Kidney (tissue), 13 donors: ENCODE measurements at regions not wholly inside any gene's neighbourhood (a gene's known extent, or its start where the extent isn't known, plus 50 kb on each side); places are given as distances from the start of the nearest gene placed in this dataset.

Experiments used
- DNase-seq, 5 donors: peaks; one replicate each; pipeline ENCODE4 v3.0.0-alpha.2; 2013 to 2020
- FAIRE-seq: peaks from 2 replicates; lab custom pipeline; 2012; peaks lifted over from hg19 to GRCh38; lab: Jason Lieb, UNC
- H3K27ac ChIP-seq, 2 donors: one replicate each; pipeline ENCODE4 v1.7.0; 2013; ENCODE audit warnings: low read depth in 2 of 2, low read length in 2 of 2, inconsistent platforms in 1 of 2
- H3K27me3 ChIP-seq: one replicate; pipeline ENCODE4 v1.7.1; 2013; ENCODE audit warnings: low read length, inconsistent platforms; ENCODE audit not compliant: control insufficient read depth, insufficient read depth
- H3K36me3 ChIP-seq, 3 donors: one replicate each; pipeline versions ENCODE4 v1.7.0 to v1.7.1; 2013; ENCODE audit warnings: low read length in 3 of 3, control low read depth in 1 of 3, inconsistent platforms in 1 of 3; ENCODE audit not compliant: insufficient read depth in 3 of 3, control insufficient read depth in 2 of 3
- H3K4me1 ChIP-seq, 3 donors: one replicate each; pipeline versions ENCODE4 v1.7.0 to v1.7.1; 2013; ENCODE audit warnings: low read length in 3 of 3, inconsistent platforms in 1 of 3, low read depth in 1 of 3; ENCODE audit not compliant: control insufficient read depth in 2 of 3, insufficient read depth in 2 of 3
- H3K4me3 ChIP-seq, 3 donors: one replicate each; pipeline versions ENCODE4 v1.7.0 to v1.8.1; 2013; ENCODE audit warnings: low read length in 3 of 3, control low read depth in 1 of 3, inconsistent platforms in 1 of 3
- H3K9ac ChIP-seq, 3 donors: one replicate each; pipeline versions ENCODE4 v1.7.0 to v1.7.1; 2013; ENCODE audit warnings: low read length in 3 of 3, control low read depth in 1 of 3, inconsistent platforms in 1 of 3
- H3K9me3 ChIP-seq, 3 donors: one replicate each; pipeline versions ENCODE4 v1.7.0 to v1.7.1; 2013; ENCODE audit warnings: low read length in 3 of 3, control low read depth in 1 of 3, inconsistent platforms in 1 of 3; ENCODE audit not compliant: control insufficient read depth in 2 of 3, insufficient read depth in 1 of 3
- intact Hi-C: fragments of 100-400 bp; cut with DNase I; formaldehyde crosslinking; loops from one replicate; pipeline ENCODE4 v1.11.1; 2022
- TF ChIP-seq, protein P1 (sequence below): IDR thresholded peaks from 3 replicates; pipeline ENCODE4 v1.5.1; 2012; ENCODE audit warnings: mild to moderate bottlenecking, moderate library complexity, borderline replicate concordance; ENCODE audit not compliant: insufficient read depth; ENCODE audit errors: extremely low read depth
- donor health status: control.
- donor health status: control.
- donor health status: control.
- donor health status: control.
- donor health status: control.
- donor health status: DM: yes; HTN: yes; CAD: no.
- donor health status: Normal renal cell carcinoma (clear cell type).

DNA sequence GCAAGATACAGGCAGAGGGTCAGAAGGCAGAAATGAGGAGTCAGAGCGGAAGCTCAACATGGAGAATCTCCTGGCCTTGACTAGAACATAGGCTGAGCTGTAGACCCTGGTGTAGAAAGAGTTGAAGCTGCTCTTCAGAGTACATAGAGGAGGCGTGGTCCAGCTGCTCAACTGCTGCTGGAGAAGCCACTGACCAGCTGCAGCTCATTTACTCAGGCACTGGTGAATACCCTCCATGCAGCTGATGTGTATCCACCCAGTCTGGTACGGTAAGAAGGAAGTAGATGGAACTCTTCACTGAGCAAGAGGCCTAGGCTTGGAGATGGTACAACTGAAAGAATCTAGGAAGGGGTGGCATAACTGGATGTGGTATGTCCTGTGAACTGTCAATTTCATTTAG lies 148.8 kb upstream of the DHRS4 start:
- no peak for FAIRE-seq

DNA sequence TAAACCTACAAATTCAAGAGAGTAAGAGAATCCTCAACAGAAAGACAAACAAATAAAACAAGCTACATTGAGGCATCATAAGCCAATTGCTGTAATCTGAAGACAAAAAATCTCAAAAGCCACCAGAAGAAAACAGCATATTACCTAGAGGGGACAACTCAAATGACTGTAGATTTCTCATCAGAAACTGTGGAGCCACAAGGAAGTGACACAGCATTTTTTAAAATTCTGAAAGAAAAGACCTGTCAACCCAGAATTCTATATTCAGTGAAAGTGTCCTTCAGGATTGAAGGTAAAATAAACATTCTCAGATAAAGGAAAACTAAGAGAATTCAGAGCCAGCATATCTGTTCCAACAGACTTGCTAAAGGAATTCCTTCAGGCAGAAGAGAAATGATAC lies 147.8 kb upstream of the DHRS4 start:
- DNase-seq (no peak), FAIRE-seq (no peak)
- peaks cover 0 to 9% (median 0%) of the 10 kb centered on the region in 3 donors for H3K9me3 ChIP-seq
- H3K27ac ChIP-seq = no peak overlapping the region
- no peak overlapping the region for H3K9ac ChIP-seq
- H3K36me3 ChIP-seq = no peaks in the 10 kb centered on the region
- intact Hi-C loops = no loop called here
- TF ChIP-seq, protein P1, sequence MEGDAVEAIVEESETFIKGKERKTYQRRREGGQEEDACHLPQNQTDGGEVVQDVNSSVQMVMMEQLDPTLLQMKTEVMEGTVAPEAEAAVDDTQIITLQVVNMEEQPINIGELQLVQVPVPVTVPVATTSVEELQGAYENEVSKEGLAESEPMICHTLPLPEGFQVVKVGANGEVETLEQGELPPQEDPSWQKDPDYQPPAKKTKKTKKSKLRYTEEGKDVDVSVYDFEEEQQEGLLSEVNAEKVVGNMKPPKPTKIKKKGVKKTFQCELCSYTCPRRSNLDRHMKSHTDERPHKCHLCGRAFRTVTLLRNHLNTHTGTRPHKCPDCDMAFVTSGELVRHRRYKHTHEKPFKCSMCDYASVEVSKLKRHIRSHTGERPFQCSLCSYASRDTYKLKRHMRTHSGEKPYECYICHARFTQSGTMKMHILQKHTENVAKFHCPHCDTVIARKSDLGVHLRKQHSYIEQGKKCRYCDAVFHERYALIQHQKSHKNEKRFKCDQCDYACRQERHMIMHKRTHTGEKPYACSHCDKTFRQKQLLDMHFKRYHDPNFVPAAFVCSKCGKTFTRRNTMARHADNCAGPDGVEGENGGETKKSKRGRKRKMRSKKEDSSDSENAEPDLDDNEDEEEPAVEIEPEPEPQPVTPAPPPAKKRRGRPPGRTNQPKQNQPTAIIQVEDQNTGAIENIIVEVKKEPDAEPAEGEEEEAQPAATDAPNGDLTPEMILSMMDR = no peak
- no peak overlapping the region for H3K4me3 ChIP-seq
- H3K4me1 ChIP-seq = no peaks in the 10 kb centered on the region
- H3K27me3 ChIP-seq = no peaks in the 10 kb centered on the region

More for the DNA sequence above, 148.8 kb upstream of the DHRS4 start:
- Histone ChIP-seq H3K4me3 (no peak overlapping the region), H3K27ac (no peak overlapping the region), H3K36me3 (no peaks in the 10 kb centered on the region), H3K4me1 (no peaks in the 10 kb centered on the region), H3K9me3 (peaks cover 0 to 9% (median 0%) of the 10 kb centered on the region in 3 donors), H3K9ac (no peak overlapping the region), H3K27me3 (no peaks in the 10 kb centered on the region)
- intact Hi-C loops = no loop called here
- TF ChIP-seq, protein P1 = no peak
- no peak for DNase-seq

DNA sequence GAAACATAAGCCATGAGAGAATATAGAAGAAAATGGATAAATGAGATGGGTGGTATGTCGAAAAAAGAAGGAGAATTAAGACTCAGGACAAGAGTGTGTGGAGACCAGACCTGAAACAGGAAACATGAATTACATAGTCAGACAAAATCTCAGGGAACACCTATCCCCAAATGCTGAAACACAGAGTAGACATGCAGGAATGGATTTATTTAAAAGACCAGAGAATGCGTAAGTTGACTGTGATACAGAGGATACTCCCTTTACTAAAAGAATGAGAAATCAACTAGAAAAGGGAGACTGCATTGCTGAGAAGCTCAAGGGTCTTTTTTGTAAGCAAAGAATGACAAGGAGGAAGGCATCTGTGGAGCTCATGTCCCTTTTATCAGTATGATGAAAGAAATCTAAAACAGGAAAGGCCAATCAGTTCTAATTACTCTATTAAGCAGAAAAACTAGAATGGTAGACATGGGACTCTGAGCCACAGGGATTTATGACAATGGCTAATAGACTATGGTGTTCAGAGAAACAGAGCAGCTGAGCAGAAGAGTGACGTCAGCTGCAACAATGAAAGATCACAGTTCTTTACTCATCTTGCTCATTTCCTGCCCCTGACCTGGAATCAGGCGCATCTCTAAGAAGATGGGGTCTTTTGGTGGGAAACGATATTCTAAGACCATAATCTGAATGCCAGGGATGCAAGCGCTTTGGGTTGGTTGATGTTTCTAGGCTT lies 138.9 kb upstream of the DHRS4 start:
- FAIRE-seq = no peak
- intact Hi-C loops = no loop called here
- no peaks in the 10 kb centered on the region for H3K4me1 ChIP-seq
- no peaks in the 10 kb centered on the region for H3K36me3 ChIP-seq
- peaks cover 0 to 7% (median 0%) of the 10 kb centered on the region in 3 donors for H3K9me3 ChIP-seq
- DNase-seq = no peak
- no peak overlapping the region for H3K4me3 ChIP-seq
- no peak overlapping the region for H3K9ac ChIP-seq
- H3K27me3 ChIP-seq = no peaks in the 10 kb centered on the region
- TF ChIP-seq, protein P1 = no peak
- no peak overlapping the region for H3K27ac ChIP-seq
